ENCODE measurements at regions not wholly inside any gene's neighbourhood (a gene's known extent, or its start where the extent isn't known, plus 50 kb on each side); places are given as distances from the start of the nearest gene placed in this dataset.

GRCh38 chr4:89595125-89595789, 241.7 kb downstream of the SNCA start:
- Histone ChIP-seq H3K4me1 (no peaks in the 10 kb centered on the region), H3K9me3 (no peaks in the 10 kb centered on the region), H3K27me3 (ENCODE audit: insufficient read depth in 3 of 3, low read length in 2 of 3) (no peaks in the 10 kb centered on the region), H3K36me3 (ENCODE audit: insufficient read depth in 1 of 2, low read depth in 1 of 2) (no peaks in the 10 kb centered on the region), H3K4me3 (no peak overlapping the region), H3K27ac (no peak overlapping the region)
- WGBS, 3 donors: 63 to 72% (median 64%) methylated on average over 6 of the region's 6 CpGs
- intact Hi-C loops (cut with DNase I): no loop called here
- DNase-seq (no peak), ATAC-seq (no peak)
- TF ChIP-seq CTCF (IDR thresholded peaks at IDR 0.05): no peak

GRCh38 chr4:89590128-89590527, 246.8 kb downstream of the SNCA start:
- no peak for ATAC-seq
- intact Hi-C loops (cut with DNase I): no loop called here
- Histone ChIP-seq H3K27me3 (ENCODE audit: insufficient read depth in 3 of 3, low read length in 2 of 3) (no peaks in the 10 kb centered on the region), H3K36me3 (ENCODE audit: insufficient read depth in 1 of 2, low read depth in 1 of 2) (no peaks in the 10 kb centered on the region), H3K4me3 (no peak overlapping the region), H3K4me1 (no peaks in the 10 kb centered on the region), H3K27ac (no peak overlapping the region), H3K9me3 (no peaks in the 10 kb centered on the region)
- no peak for DNase-seq
- WGBS, 3 donors: 42 to 60% (median 44%) methylated on average over 2 of the region's 2 CpGs
- TF ChIP-seq CTCF (IDR thresholded peaks at IDR 0.05): no peak

GRCh38 chr4:89588421-89588820, 248.5 kb downstream of the SNCA start:
- no peak for TF ChIP-seq CTCF (IDR thresholded peaks at IDR 0.05)
- intact Hi-C loops (cut with DNase I): no loop called here
- Histone ChIP-seq H3K9me3 (no peaks in the 10 kb centered on the region), H3K27ac (no peak overlapping the region), H3K4me3 (no peak overlapping the region), H3K4me1 (no peaks in the 10 kb centered on the region), H3K27me3 (ENCODE audit: insufficient read depth in 3 of 3, low read length in 2 of 3) (no peaks in the 10 kb centered on the region), H3K36me3 (ENCODE audit: insufficient read depth in 1 of 2, low read depth in 1 of 2) (no peaks in the 10 kb centered on the region)
- ATAC-seq: no peak
- 81 to 94% (median 92%) methylated on average over 1 of the region's 1 CpG for WGBS, 3 donors
- DNase-seq: no peak

GRCh38 chr4:89587364-89587763, 249.6 kb downstream of the SNCA start:
- H3K27ac ChIP-seq: no peak overlapping the region
- no peak overlapping the region for H3K4me3 ChIP-seq
- WGBS, 3 donors: 57 to 60% (median 60%) methylated on average over 2 of the region's 2 CpGs
- ATAC-seq: no peak
- H3K36me3 ChIP-seq (ENCODE audit: insufficient read depth in 1 of 2, low read depth in 1 of 2): no peaks in the 10 kb centered on the region
- TF ChIP-seq CTCF (IDR thresholded peaks at IDR 0.05): no peak
- no peaks in the 10 kb centered on the region for H3K4me1 ChIP-seq
- DNase-seq: no peak
- no peaks in the 10 kb centered on the region for H3K27me3 ChIP-seq (ENCODE audit: insufficient read depth in 3 of 3, low read length in 2 of 3)
- H3K9me3 ChIP-seq: no peaks in the 10 kb centered on the region
- intact Hi-C loops (cut with DNase I): no loop called here

- no peaks in the 10 kb centered on the region for H3K9me3 ChIP-seq
- ATAC-seq: no peak
- intact Hi-C loops (cut with DNase I): no loop called here
Observed at GRCh38 chr4:89586864-89587263, 250.1 kb downstream of the SNCA start.

More at GRCh38 chr4:89586864-89587263, 250.1 kb downstream of the SNCA start:
- no peaks in the 10 kb centered on the region for H3K4me1 ChIP-seq
- no peaks in the 10 kb centered on the region for H3K36me3 ChIP-seq (ENCODE audit: insufficient read depth in 1 of 2, low read depth in 1 of 2)
- DNase-seq: no peak
- no peak for TF ChIP-seq CTCF (IDR thresholded peaks at IDR 0.05)
- no peaks in the 10 kb centered on the region for H3K27me3 ChIP-seq (ENCODE audit: insufficient read depth in 3 of 3, low read length in 2 of 3)
- no peak overlapping the region for H3K4me3 ChIP-seq
- WGBS, 3 donors: 52 to 64% (median 52%) methylated on average over 2 of the region's 2 CpGs
- H3K27ac ChIP-seq: no peak overlapping the region
